Thoracic aorta (tissue), 2 donors: ENCODE measurements at regions not wholly inside any gene's neighbourhood (a gene's known extent, or its start where the extent isn't known, plus 50 kb on each side); places are given as distances from the start of the nearest gene placed in this dataset.

Experiments
- ATAC-seq: fragments of 150-250 bp; one replicate; pipeline ENCODE4 v1.8.0; 2017; ENCODE audit warnings: low read depth; ENCODE audit not compliant: insufficient number of reproducible peaks, low FRiP score
- DNase-seq: peaks from one replicate; pipeline ENCODE4 v3.0.0-alpha.2; 2020; ENCODE audit warnings: low spot score
- H3K27ac ChIP-seq, 2 donors: fragments of 200-600 bp; sonication (generic); 1 replicate in 1 of 2; 2 replicates in 1 of 2; pipeline ENCODE4 v1.5.1; 2016; ENCODE audit warnings: mild to moderate bottlenecking in 2 of 2, moderate library complexity in 2 of 2
- H3K27me3 ChIP-seq: fragments of 200-600 bp; sonication (generic); replicated peaks from 2 replicates; pipeline ENCODE4 v1.6.0; 2016; ENCODE audit warnings: mild to moderate bottlenecking; ENCODE audit not compliant: insufficient read depth
- H3K36me3 ChIP-seq: fragments of 200-600 bp; sonication (generic); one replicate; pipeline ENCODE4 v1.5.1; 2016
- H3K4me1 ChIP-seq, 2 donors: fragments of 200-600 bp; sonication (generic); 1 replicate in 1 of 2; 2 replicates in 1 of 2; pipeline versions ENCODE4 v1.5.1 to v1.6.0; 2016; ENCODE audit warnings: low read depth in 2 of 2, mild to moderate bottlenecking in 1 of 2; ENCODE audit not compliant: control insufficient read depth in 1 of 2
- H3K4me3 ChIP-seq: fragments of 200-600 bp; sonication (generic); 2 replicates; pipeline ENCODE4 v1.5.1; 2016; ENCODE audit warnings: mild to moderate bottlenecking
- H3K9me3 ChIP-seq: fragments of 200-600 bp; sonication (generic); 2 replicates; pipeline ENCODE4 v1.5.1; 2016
- CTCF ChIP-seq: fragments of 200-600 bp; sonication (generic); IDR thresholded peaks from one replicate; pipeline ENCODE4 v1.5.1; 2019; ENCODE audit warnings: antibody characterized with exemption

GRCh38 chr11:133693110-133693509 lies 152.2 kb downstream of the SPATA19 start:
- no peak for TF ChIP-seq CTCF
- ATAC-seq: no peak
- Histone ChIP-seq H3K27ac (no peak overlapping the region), H3K4me1 (no peaks in the 10 kb centered on the region), H3K4me3 (no peak overlapping the region), H3K36me3 (no peaks in the 10 kb centered on the region), H3K27me3 (no peaks in the 10 kb centered on the region), H3K9me3 (no peaks in the 10 kb centered on the region)
- DNase-seq: no peak

- no peak for ATAC-seq
Observed at GRCh38 chr11:133692126-133692934, 153.0 kb downstream of the SPATA19 start.

GRCh38 chr11:133687781-133688180 lies 155.5 kb upstream of the OPCML start:
- no peaks in the 10 kb centered on the region for H3K36me3 ChIP-seq
- no peak for TF ChIP-seq CTCF
- H3K4me1 ChIP-seq: no peaks in the 10 kb centered on the region
- H3K9me3 ChIP-seq: no peaks in the 10 kb centered on the region
- no peaks in the 10 kb centered on the region for H3K27me3 ChIP-seq
- DNase-seq (no peak), ATAC-seq (no peak)
- H3K4me3 ChIP-seq: no peak overlapping the region
- no peak overlapping the region for H3K27ac ChIP-seq

More at GRCh38 chr11:133692126-133692934, 153.0 kb downstream of the SPATA19 start:
- Histone ChIP-seq H3K9me3 (no peaks in the 10 kb centered on the region), H3K36me3 (no peaks in the 10 kb centered on the region), H3K27ac (no peak overlapping the region), H3K4me1 (no peaks in the 10 kb centered on the region), H3K4me3 (no peak overlapping the region), H3K27me3 (no peaks in the 10 kb centered on the region)
- TF ChIP-seq CTCF: no peak
- no peak for DNase-seq

- no peaks in the 10 kb centered on the region for H3K4me1 ChIP-seq
- H3K4me3 ChIP-seq: no peak overlapping the region
- no peaks in the 10 kb centered on the region for H3K27me3 ChIP-seq
- TF ChIP-seq CTCF: no peak
- no peaks in the 10 kb centered on the region for H3K9me3 ChIP-seq
- no peaks in the 10 kb centered on the region for H3K36me3 ChIP-seq
- DNase-seq: no peak
- ATAC-seq: no peak
- no peak overlapping the region for H3K27ac ChIP-seq
Observed at GRCh38 chr11:133681901-133682300, 149.6 kb upstream of the OPCML start.

- H3K27ac ChIP-seq: no peak overlapping the region
- H3K4me1 ChIP-seq: no peaks in the 10 kb centered on the region
- DNase-seq (no peak), ATAC-seq (no peak)
- no peak for TF ChIP-seq CTCF
- H3K27me3 ChIP-seq: no peaks in the 10 kb centered on the region
- no peaks in the 10 kb centered on the region for H3K9me3 ChIP-seq
- no peak overlapping the region for H3K4me3 ChIP-seq
- no peaks in the 10 kb centered on the region for H3K36me3 ChIP-seq
Observed at GRCh38 chr11:133679896-133680295, 147.6 kb upstream of the OPCML start.
